Muscle layer of duodenum (tissue), 2 donors: ENCODE measurements at regions not wholly inside any gene's neighbourhood (a gene's known extent, or its start where the extent isn't known, plus 50 kb on each side); places are given as distances from the start of the nearest gene placed in this dataset.
"Not testable (repeated sequence)": the region's sequence is repeated elsewhere in the genome, so short reads cannot be mapped to it uniquely, and the experiment has no call there.

Experiments used
- H3K27ac ChIP-seq: one replicate; pipeline ENCODE4 v1.7.0; 2013; ENCODE audit warnings: mild to moderate bottlenecking, low read length
- H3K27me3 ChIP-seq: one replicate; pipeline ENCODE4 v1.7.0; 2013; ENCODE audit warnings: low read depth, mild to moderate bottlenecking, control low read depth, low read length
- H3K36me3 ChIP-seq, 2 donors: one replicate each; pipeline ENCODE4 v1.7.0; 2013; ENCODE audit warnings: low read length in 2 of 2, control low read depth in 1 of 2, mild to moderate bottlenecking in 1 of 2; ENCODE audit not compliant: insufficient read depth in 2 of 2, control insufficient read depth in 1 of 2
- H3K4me1 ChIP-seq, 2 donors: one replicate each; pipeline ENCODE4 v1.7.0; 2013; ENCODE audit warnings: low read length in 2 of 2, mild to moderate bottlenecking in 2 of 2, control low read depth in 1 of 2, moderate library complexity in 1 of 2; ENCODE audit not compliant: insufficient read depth in 2 of 2, control insufficient read depth in 1 of 2
- H3K4me3 ChIP-seq, 2 donors: one replicate each; pipeline ENCODE4 v1.7.0; 2013; ENCODE audit warnings: low read length in 2 of 2, low read depth in 1 of 2, mild to moderate bottlenecking in 1 of 2
- H3K9me3 ChIP-seq, 2 donors: one replicate each; pipeline ENCODE4 v1.7.0; 2013; ENCODE audit warnings: low read length in 2 of 2, control low read depth in 1 of 2, mild to moderate bottlenecking in 1 of 2; ENCODE audit not compliant: control insufficient read depth in 1 of 2
- donor health status: healthy.

DNA sequence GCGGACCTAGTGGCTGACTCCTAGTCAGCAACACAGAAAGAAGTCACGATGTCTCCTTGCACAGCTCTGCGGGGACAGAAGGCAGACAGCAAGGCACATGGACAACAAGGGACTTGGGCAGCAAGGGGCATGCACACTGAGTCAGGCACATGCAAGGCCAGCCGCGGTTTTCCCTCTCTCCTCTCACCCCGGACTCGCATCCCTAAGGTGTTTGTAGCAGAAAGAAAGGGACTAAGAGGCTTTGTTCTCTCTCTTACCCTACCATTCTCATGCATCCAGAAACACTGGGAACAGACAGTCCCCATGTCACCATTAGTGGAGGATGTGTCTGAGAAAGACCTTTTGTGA is 193.3 kb upstream of the PHF14 start:
- Histone ChIP-seq H3K27ac (no peak overlapping the region), H3K9me3 (peaks cover 0 to 7% of the 10 kb centered on the region in 2 donors), H3K27me3 (no peaks in the 10 kb centered on the region), H3K36me3 (no peaks in the 10 kb centered on the region), H3K4me1 (no peaks in the 10 kb centered on the region), H3K4me3 (no peak overlapping the region)

DNA sequence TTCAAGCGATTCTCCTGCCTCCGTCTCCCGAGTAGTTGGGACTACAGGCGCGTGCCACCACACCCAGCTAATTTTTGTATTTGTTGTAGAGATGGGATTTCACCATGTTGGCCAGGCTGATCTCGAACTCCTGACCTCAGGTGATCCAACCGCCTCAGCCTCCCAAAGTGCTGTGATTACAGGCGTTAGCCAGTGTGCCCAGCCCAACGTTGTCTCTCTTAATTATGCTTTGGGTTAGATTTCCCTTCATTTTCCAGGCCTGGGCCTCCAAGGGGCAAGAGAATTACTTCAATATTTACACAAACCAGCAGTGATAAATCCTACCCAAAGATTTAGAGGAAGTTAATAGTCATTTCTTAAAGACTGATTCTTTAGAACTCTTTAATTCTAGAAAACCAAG is 186.7 kb upstream of the PHF14 start:
- H3K4me3 ChIP-seq, H3K36me3 ChIP-seq, H3K27ac ChIP-seq, H3K27me3 ChIP-seq, H3K9me3 ChIP-seq, H3K4me1 ChIP-seq: not testable (repeated sequence)

GRCh38 chr7:10789170-10789569 is 184.5 kb upstream of the PHF14 start:
- Histone ChIP-seq H3K4me3 (no peak overlapping the region), H3K9me3 (no peaks in the 10 kb centered on the region), H3K4me1 (no peaks in the 10 kb centered on the region), H3K36me3 (no peaks in the 10 kb centered on the region), H3K27ac (no peak overlapping the region), H3K27me3 (no peaks in the 10 kb centered on the region)

DNA sequence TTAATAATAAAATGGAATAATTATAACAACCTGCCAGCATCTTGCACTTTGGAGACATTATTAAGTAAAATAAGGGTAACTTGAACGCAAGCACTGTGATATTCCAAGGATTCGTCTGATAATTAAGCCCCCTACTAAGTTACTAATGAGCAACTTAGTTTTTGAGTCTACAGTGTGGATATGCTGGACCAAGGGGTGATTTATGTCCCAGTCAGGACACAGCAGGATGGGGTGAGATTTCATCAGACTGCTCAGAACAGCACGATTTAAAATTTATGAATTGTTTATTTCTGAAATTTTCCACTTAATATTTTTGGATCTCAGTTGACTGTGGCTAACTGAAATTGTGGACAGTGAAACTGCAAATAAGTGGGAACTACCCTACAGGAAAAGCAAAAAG is 182.8 kb upstream of the PHF14 start:
- Histone ChIP-seq H3K36me3 (no peaks in the 10 kb centered on the region), H3K9me3 (no peaks in the 10 kb centered on the region), H3K4me1 (no peaks in the 10 kb centered on the region), H3K4me3 (no peak overlapping the region), H3K27ac (no peak overlapping the region), H3K27me3 (no peaks in the 10 kb centered on the region)

GRCh38 chr7:10793995-10794775 is 179.5 kb upstream of the PHF14 start:
- H3K27me3 ChIP-seq, result no peaks in the 10 kb centered on the region
- no peaks in the 10 kb centered on the region for H3K36me3 ChIP-seq
- H3K9me3 ChIP-seq, result no peaks in the 10 kb centered on the region
- H3K4me3 ChIP-seq, result no peak overlapping the region
- no peaks in the 10 kb centered on the region for H3K4me1 ChIP-seq
- H3K27ac ChIP-seq, result no peak overlapping the region

DNA sequence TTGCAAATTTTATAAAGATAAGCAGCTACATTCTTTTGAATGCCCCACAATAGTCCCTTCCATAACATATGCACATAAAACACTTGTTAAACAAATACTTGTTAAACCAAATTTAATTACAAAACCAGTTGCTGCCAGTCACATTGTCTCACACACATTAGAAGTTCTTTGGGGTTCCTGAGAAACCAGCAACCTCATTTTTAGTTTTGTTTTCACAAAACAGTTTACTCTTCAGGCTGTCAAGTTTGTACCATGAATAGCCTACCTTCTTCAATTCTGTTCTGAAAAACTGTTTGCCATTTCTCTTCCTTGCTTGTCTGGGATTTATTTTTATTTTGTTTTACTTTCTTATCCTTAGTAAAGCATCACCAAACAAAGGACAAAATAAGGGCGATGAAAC is 176.5 kb upstream of the PHF14 start:
- Histone ChIP-seq H3K9me3 (no peaks in the 10 kb centered on the region), H3K4me1 (no peaks in the 10 kb centered on the region), H3K27me3 (no peaks in the 10 kb centered on the region), H3K4me3 (no peak overlapping the region), H3K36me3 (no peaks in the 10 kb centered on the region), H3K27ac (no peak overlapping the region)

- no peak overlapping the region for H3K4me3 ChIP-seq
- H3K27ac ChIP-seq, result no peak overlapping the region
- H3K4me1 ChIP-seq, result no peaks in the 10 kb centered on the region
- H3K36me3 ChIP-seq, result no peaks in the 10 kb centered on the region
- H3K9me3 ChIP-seq, result no peaks in the 10 kb centered on the region
- H3K27me3 ChIP-seq, result no peaks in the 10 kb centered on the region
These were observed 175.6 kb upstream of the PHF14 start for GRCh38 chr7:10798044-10798443.

DNA sequence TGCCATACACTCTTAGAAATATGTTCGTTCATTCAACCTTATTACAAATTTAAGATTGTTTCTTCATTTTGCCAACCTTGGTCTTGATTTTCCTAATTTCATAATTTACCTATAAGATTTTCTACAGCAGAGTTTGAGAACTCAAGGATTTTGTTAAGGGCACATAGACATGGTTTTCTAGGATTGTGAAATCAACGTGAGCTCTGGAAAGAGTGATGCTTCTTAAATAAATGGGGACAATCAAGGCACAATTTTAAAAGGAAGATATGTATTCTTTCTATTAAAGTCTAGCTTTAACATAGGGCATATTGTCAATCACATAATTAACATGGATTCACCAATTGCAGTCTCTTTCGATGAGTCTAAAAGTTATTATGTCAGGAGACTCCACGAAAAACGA is 174.2 kb upstream of the PHF14 start:
- Histone ChIP-seq H3K4me3 (no peak overlapping the region), H3K36me3 (no peaks in the 10 kb centered on the region), H3K9me3 (no peaks in the 10 kb centered on the region), H3K27ac (no peak overlapping the region), H3K27me3 (no peaks in the 10 kb centered on the region), H3K4me1 (no peaks in the 10 kb centered on the region)

DNA sequence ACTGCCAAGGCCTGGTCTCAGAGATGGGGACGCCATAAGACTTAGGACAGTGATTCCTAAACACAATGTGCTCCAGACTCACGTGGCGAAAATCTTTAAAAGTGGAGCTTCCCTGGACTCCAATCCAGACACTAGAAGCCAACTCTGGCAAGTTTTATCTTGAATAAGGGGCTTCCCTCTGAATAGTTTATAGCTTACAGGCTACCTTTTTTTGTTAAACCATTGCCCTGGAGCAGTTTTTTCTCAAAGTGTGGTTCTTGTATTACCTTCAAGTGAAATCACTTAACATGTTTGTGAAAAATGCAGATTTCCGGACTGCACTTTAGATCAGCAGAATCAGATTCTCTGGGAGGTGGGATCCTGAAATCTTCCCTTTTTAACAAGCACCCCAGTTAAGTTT is 171.7 kb upstream of the PHF14 start:
- Histone ChIP-seq H3K9me3 (no peaks in the 10 kb centered on the region), H3K36me3 (no peaks in the 10 kb centered on the region)

DNA sequence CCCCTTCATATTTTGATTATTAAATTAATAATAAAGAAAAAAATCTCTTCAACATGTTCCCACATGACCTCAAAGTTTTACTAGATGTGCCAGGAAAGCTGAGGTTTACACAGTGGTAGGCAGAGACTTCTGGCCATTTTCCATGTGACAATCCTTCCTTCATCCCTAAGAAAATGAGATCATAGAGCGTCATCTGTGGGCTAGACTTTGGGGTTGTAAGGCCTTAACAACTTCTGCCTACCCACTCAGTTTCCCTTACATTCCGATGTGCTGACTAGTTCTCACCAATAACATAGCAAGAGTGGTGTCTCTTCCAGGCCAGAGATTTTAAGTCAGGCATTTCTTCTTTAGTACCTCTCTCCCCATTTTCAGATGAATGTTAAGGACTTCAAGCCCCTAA is 171.1 kb upstream of the PHF14 start:
- H3K9me3 ChIP-seq, result no peaks in the 10 kb centered on the region
- H3K27me3 ChIP-seq, result no peaks in the 10 kb centered on the region
- H3K4me3 ChIP-seq, result no peak overlapping the region
- no peaks in the 10 kb centered on the region for H3K4me1 ChIP-seq
- H3K36me3 ChIP-seq, result no peaks in the 10 kb centered on the region
- no peak overlapping the region for H3K27ac ChIP-seq

More for the DNA sequence above, 171.7 kb upstream of the PHF14 start:
- Histone ChIP-seq H3K27ac (no peak overlapping the region), H3K27me3 (no peaks in the 10 kb centered on the region), H3K4me3 (no peak overlapping the region), H3K4me1 (no peaks in the 10 kb centered on the region)

DNA sequence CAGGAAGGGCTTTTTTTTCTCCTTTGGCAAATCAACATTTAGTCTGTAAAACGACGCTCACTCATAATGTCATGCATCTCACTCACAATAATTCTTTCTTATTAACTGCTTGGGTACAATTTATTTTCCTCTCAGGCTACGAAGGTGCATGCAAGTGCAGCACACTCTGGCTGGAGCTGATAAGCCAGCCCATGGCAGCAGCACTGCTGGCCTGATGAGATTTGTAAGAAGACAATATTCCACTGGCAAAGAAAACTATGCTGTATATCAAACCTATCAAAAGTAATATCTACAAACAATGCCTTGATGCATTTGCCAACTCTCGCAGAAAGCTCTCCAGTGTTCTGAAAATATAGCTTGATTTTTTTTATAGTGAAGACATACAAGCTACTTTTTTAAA is 170.0 kb upstream of the PHF14 start:
- H3K27ac ChIP-seq, result no peak overlapping the region
- H3K27me3 ChIP-seq, result no peaks in the 10 kb centered on the region
- no peaks in the 10 kb centered on the region for H3K4me1 ChIP-seq
- no peaks in the 10 kb centered on the region for H3K36me3 ChIP-seq
- H3K9me3 ChIP-seq, result no peaks in the 10 kb centered on the region
- no peak overlapping the region for H3K4me3 ChIP-seq

DNA sequence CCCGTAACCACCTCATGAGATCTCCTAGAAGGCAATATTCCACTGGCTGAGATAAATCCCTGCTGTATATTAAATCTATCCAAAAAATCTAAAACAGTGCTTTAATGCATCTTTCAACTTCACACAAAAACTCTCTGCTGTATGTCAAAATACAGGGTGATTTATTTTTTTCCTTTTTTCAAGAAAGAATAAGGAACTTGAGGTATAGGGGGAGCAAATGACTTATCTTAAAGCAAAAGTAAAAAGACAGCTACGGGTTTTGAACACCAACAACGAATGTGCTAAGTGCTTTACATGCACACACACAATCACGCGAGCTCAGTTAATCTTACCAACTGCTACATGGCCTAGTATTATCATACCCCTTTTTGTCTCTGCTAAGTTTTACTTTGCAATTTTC is 168.9 kb upstream of the PHF14 start:
- Histone ChIP-seq H3K27ac (no peak overlapping the region), H3K27me3 (no peaks in the 10 kb centered on the region), H3K4me1 (no peaks in the 10 kb centered on the region), H3K9me3 (no peaks in the 10 kb centered on the region), H3K4me3 (no peak overlapping the region), H3K36me3 (no peaks in the 10 kb centered on the region)
